A673 (cell line): ENCODE measurements at regions not wholly inside any gene's neighbourhood (a gene's known extent, or its start where the extent isn't known, plus 50 kb on each side); places are given as distances from the start of the nearest gene placed in this dataset.

Source experiments
- BruUV-seq: library from RNA; stranded (reverse); fragments of 400-500 nt; replicated peaks from 2 replicates; lab custom pipeline; 2021; lab: Mats Ljungman, UMichigan
- CTCF ChIA-PET: fragments of 300-600 bp; sonication (Branson Sonifier 250); formaldehyde crosslinking; loops from one replicate; lab custom pipeline; 2022; ENCODE audit warnings: antibody characterized with exemption; lab: Charles Lee
- POLR2A ChIA-PET: fragments of 300-600 bp; sonication (Branson Sonifier 250); formaldehyde crosslinking; loops from one replicate; lab custom pipeline; 2022; ENCODE audit warnings: antibody characterized with exemption; ENCODE audit not compliant: low non-redundant PET; lab: Charles Lee
- DNase-seq: peaks from one replicate; pipeline ENCODE4 v3.0.0-alpha.2; 2015; ENCODE audit warnings: low spot score
- H3K27ac ChIP-seq: fragments of 200-600 bp; sonication (generic); 2 replicates; pipeline ENCODE4 v1.5.1; 2016; ENCODE audit warnings: mixed run types, low read depth, mild to moderate bottlenecking, mixed read lengths, antibody characterized with exemption, low read length; ENCODE audit not compliant: poor library complexity, severe bottlenecking
- H3K27me3 ChIP-seq: fragments of 200-600 bp; sonication (generic); replicated peaks from 2 replicates; pipeline ENCODE4 v1.6.1; 2017; ENCODE audit warnings: mixed run types, low read depth, mild to moderate bottlenecking, mixed read lengths, antibody characterized with exemption, low read length; ENCODE audit not compliant: insufficient read depth, poor library complexity
- H3K36me3 ChIP-seq: fragments of 200-600 bp; sonication (generic); 2 replicates; pipeline ENCODE4 v1.6.1; 2016; ENCODE audit warnings: mixed run types, mild to moderate bottlenecking, mixed read lengths, antibody characterized with exemption, low read length; ENCODE audit not compliant: insufficient read depth, poor library complexity, severe bottlenecking
- H3K4me1 ChIP-seq: fragments of 200-600 bp; sonication (generic); 2 replicates; pipeline ENCODE4 v1.6.1; 2017; ENCODE audit warnings: mixed run types, mild to moderate bottlenecking, mixed read lengths, antibody characterized with exemption, low read length; ENCODE audit not compliant: insufficient read depth, poor library complexity, severe bottlenecking
- H3K4me3 ChIP-seq: fragments of 200-600 bp; sonication (generic); 2 replicates; pipeline ENCODE4 v1.5.1; 2016; ENCODE audit warnings: low read depth, mixed run types, mild to moderate bottlenecking, mixed read lengths, low read length; ENCODE audit not compliant: poor library complexity, severe bottlenecking
- H3K9me3 ChIP-seq: fragments of 200-600 bp; sonication (generic); 2 replicates; pipeline ENCODE4 v1.6.1; 2016; ENCODE audit warnings: mixed run types, low read depth, mild to moderate bottlenecking, mixed read lengths, antibody characterized with exemption, low read length; ENCODE audit not compliant: poor library complexity, severe bottlenecking
- CTCF ChIP-seq: fragments of 300-800, 200-600 bp; sonication (generic); conservative IDR thresholded peaks from 2 replicates; pipeline ENCODE4 v1.5.1; 2017; ENCODE audit warnings: low read depth, mild to moderate bottlenecking, antibody characterized with exemption, low read length, moderate library complexity, mixed read lengths
- EZH2 ChIP-seq: fragments of 200-600 bp; sonication (generic); IDR thresholded peaks from 2 replicates; pipeline ENCODE4 v1.6.1; 2017; ENCODE audit warnings: borderline replicate concordance, low read depth, mild to moderate bottlenecking, mixed read lengths, antibody characterized with exemption, low read length; ENCODE audit not compliant: poor library complexity, severe bottlenecking
- intact Hi-C: fragments of 100-400 bp; cut with micrococcal nuclease; formaldehyde crosslinking; loops from one replicate; pipeline ENCODE4 v1.10.0; 2022; ENCODE audit not compliant: unreplicated experiment

- Histone ChIP-seq H3K4me3 (no peak overlapping the region), H3K9me3 (no peaks in the 10 kb centered on the region), H3K4me1 (no peaks in the 10 kb centered on the region), H3K27ac (no peak overlapping the region), H3K27me3 (no peaks in the 10 kb centered on the region), H3K36me3 (no peaks in the 10 kb centered on the region)
- no peak for TF ChIP-seq CTCF
- TF ChIP-seq EZH2: no peak
- CTCF ChIA-PET: no interaction called here
- DNase-seq: no peak
- intact Hi-C loops: no loop called here
- POLR2A ChIA-PET: no interaction called here
- BruUV-seq: no TSS peak
Observed at GRCh38 chr20:56158489-56158888, 90.0 kb upstream of the MC3R start.

DNA sequence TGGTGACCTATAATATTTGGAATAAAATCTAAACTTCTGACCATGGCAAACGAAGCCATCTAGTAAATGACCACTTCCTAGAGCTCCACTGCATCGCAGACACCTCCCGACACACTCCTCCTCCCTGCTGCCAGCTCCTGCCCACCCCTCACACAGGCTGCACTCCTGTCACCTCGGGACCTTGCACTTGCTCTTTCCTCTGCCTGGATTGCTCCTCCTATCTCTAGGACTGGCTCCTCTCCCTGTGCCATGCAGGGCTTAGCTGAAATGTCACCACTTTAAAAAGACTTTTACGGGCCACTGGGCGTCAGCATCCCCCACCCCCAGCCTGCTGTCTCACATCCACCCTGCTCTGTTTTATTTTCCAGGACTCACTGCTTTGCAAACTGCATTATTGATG, 87.6 kb upstream of the MC3R start:
- no peak for DNase-seq
- Histone ChIP-seq H3K27me3 (no peaks in the 10 kb centered on the region), H3K9me3 (no peaks in the 10 kb centered on the region), H3K27ac (no peak overlapping the region), H3K4me1 (no peaks in the 10 kb centered on the region), H3K36me3 (no peaks in the 10 kb centered on the region), H3K4me3 (no peak overlapping the region)
- TF ChIP-seq EZH2: no peak
- no peak for TF ChIP-seq CTCF
- ChIA-PET CTCF (no interaction called here), POLR2A (no interaction called here)
- intact Hi-C loops: no loop called here
- BruUV-seq: no TSS peak

GRCh38 chr20:56163806-56164205, 84.7 kb upstream of the MC3R start:
- no peak for DNase-seq
- no peaks in the 10 kb centered on the region for H3K4me1 ChIP-seq
- TF ChIP-seq CTCF (no peak), EZH2 (no peak)
- POLR2A ChIA-PET: no interaction called here
- H3K27me3 ChIP-seq: no peaks in the 10 kb centered on the region
- intact Hi-C loops: no loop called here
- H3K9me3 ChIP-seq: no peaks in the 10 kb centered on the region
- BruUV-seq: no TSS peak
- CTCF ChIA-PET: no interaction called here
- no peak overlapping the region for H3K4me3 ChIP-seq
- no peak overlapping the region for H3K27ac ChIP-seq
- H3K36me3 ChIP-seq: no peaks in the 10 kb centered on the region
